Fibroblast of gingiva (primary cell): ENCODE measurements at regions not wholly inside any gene's neighbourhood (a gene's known extent, or its start where the extent isn't known, plus 50 kb on each side); places are given as distances from the start of the nearest gene placed in this dataset.

ENCODE experiments used
- DNase-seq: peaks from one replicate; pipeline ENCODE4 v3.0.0-alpha.2; 2011; ENCODE audit warnings: low read depth

DNA sequence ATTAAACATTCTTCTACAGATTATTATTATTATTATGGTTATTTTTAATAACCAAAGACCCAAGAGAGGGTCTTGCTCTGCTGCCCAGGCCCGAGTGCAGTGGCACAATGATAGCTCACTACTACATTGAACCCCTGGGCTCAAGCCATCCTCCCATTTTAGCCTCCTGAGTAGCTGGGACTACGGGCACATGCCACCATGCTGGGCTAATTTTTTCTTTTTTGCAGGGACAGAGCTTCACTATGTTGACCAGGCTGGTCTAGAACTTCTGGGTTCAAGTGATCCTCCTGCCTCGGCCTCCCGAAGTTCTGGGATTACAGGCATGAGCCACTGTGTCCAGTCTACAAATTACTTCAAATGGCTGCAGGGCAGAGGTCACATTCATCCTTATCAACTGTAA is 179.8 kb downstream of the KCNRG start:
- DNase-seq: no peak

DNA sequence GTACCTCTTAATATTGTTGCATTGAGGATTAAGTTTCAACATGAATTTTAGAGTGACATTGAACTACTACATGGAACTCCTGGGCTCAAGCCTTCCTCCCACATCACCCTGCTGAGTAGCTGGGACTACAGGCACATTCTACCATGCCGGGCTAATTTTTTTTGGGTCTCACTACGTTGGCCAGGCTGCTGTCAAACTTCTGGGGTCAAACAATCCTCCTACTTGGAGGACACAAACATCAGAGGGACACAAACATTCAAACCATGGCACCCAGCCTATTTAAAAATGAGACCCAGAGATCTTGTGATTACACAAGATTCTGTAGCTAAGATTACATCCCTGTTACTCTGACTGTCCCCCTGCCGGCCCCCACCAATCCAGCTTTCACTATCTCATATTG is 180.9 kb downstream of the KCNRG start:
- peak; percentile 11 for DNase-seq

DNA sequence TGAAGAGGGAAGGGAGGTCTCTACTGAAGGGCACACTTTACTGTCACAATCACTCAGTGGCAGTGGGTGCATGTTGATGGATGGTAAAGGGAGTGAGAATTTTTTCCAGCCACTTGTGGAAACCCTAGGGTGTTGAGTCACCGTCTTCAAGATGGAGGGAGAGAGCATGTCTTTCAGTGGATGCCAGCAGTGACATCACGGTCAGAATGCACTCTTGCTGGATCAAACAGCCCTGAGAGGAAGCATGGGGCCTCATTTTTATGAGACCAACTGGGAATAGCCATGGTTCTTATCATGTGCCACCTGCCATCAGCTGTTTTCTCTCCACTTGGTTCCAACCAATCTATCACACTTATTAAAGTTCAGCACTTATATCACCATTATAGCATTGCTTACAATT is 182.5 kb downstream of the KCNRG start:
- no peak for DNase-seq

DNA sequence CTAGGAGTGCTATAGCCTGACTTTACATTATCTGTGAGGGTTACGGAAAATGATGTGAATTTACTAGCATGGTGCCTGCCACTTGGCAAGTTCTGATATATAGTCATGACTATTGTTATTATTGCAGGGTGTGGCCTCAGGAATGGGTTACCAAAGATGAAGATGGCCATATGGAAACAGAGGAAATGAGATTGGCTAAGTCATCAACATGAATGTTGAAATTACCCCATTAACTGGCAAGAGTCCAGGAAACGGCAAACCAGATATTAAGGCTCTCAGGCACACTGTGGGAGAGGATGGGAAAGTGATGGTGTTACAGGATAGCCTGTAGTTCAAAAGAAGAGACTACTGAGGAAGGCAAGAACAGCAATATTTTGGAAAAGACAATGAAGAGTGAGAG is 183.3 kb downstream of the KCNRG start:
- DNase-seq: peak; percentile 70

DNA sequence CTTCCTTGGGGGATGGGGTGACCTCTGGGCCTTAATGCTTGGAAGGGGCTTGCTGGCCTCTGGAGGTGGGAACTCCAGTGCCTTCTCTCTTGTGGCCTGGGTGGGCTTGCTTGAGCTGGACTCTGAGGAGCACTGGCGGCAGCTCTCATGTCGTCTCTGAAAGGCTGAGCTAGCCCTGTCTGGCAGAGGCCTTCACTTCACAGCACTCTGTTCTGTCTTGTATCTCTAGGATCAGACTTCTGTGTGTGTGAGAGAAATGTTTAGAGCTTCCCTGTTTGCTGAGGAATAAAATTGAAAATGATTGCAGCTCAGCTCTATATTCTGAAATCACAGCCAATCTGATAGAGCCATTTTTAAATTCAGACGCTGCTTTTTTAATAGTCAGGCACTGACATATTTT is 185.3 kb downstream of the KCNRG start:
- no peak for DNase-seq

GRCh38 chr13:50200988-50201387 is 185.7 kb downstream of the KCNRG start:
- DNase-seq: no peak

GRCh38 chr13:50202485-50202884 is 187.2 kb downstream of the KCNRG start:
- DNase-seq: no peak

- no peak for DNase-seq
These were observed 188.2 kb downstream of the KCNRG start for GRCh38 chr13:50203256-50203941.

DNA sequence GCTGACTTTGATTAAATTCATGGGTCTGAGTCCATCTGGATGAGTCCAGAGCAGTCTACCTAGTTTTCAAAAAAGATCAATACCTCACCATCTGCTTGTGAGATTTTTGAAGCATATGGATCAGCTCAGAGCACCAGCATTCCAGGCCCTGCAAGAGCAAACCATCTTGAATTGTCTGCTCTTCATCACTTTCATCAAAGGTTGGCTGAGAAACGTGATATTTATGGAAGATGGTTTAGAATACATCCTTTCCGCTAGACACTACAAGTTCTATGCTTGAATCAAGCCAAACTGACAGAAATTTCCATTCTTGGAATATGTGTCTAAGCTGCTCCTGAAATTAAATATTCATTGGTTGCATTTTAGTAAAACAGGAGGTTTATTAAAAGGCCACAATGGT is 190.3 kb downstream of the KCNRG start:
- DNase-seq: no peak

DNA sequence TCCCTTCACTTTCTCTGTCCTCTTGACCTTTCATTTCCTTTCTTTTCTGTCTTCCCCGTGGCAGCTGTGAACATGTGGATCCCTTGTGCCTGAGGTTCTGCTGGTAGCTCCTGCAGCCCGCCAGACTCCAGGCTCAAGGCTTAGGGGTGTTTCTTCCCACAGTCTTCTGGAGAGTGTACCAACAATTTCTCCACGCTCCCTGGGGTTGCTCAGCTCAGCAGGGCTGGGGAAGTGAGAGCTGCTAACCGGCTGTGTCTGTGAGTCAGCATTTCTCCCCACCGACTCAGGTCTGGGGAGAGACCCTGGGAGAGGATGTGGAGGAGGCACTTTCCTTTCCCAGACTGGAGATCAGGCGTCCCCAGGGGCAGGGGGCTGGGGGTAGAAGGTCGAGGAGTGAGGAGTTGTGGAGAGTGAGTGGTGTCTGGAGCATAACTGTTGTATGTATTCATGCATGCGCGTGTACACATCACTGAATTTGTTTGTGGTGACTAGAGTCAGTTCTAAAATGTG is 193.6 kb downstream of the KCNRG start:
- peak; percentile 77 for DNase-seq

DNA sequence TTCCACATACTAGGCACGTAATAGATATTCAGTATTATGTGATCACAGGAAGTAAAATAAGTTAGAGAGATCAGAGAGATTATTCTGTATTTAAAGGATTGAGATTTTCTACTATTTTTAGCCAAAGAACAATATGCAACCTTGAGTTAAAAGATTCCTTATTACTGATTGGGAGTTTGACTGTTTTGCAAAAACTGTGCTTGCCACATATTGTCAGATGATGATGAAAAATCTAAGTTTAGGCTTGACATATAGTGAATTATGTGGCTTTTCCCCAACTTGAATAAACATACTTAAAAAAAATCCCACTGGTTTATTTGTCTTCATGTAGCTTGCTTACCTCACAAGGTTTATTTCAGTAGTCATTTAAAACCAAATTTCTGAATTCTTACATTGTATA is 194.4 kb downstream of the KCNRG start:
- peak; percentile 32 for DNase-seq

DNA sequence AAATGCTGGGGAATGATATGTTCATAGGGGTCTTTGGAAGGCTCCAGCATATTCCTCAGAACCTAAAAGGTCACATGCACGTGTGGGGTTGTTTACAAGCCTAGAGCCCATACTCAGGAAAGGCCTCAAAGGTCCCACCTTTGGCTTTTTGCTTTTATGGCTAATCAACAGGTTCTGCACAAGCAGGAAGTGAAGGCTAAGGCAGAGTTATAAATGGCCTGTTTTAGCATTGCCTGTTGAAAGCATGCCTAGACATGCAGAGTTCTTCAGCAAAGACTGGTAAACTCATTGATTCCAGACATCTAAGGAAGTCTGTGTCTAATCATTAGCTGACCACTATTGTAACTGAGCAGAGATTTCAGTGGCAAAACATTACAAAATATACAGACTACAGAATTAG is 198.3 kb downstream of the KCNRG start:
- DNase-seq: no peak

DNA sequence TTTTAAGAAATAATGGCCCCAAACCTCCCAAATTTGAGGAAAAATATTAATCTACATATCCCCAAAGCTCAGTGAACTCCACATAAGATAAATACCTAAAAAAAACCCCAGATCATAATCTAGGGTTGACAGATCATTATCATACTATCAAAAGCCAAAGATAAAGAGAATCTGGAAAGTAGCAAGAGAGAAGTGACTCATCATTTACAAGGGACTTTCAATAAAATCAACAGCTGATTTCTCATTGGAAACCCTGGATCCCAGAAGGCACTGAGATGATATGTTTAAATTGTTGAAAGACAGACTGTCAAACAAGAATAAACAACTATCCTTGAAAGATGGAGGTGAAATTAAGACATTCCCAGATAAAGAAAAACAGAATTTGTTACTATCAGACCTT is 199.3 kb downstream of the KCNRG start:
- DNase-seq: no peak

GRCh38 chr13:50215399-50215798 is 200.2 kb downstream of the KCNRG start:
- no peak for DNase-seq

DNA sequence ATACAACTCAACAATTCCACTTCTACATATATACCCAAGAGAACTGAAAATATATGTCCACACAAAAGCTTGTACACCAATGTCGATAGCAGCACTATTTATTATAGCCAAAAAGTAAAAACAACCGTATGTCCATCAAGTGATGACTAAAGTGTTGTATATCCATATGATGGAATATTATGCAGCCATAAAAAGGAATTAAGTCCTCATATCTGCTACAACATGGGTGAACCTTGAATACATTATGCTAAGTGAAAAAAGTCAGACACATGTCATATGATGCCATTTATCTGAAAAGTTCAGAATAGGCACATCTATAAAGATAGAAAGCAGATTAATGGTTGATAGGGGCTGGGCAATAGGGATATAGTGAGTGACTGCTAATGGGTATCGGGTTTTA is 204.5 kb downstream of the KCNRG start:
- no peak for DNase-seq

GRCh38 chr13:50220938-50221337 is 205.7 kb downstream of the KCNRG start:
- no peak for DNase-seq

- peak; percentile 84 for DNase-seq
These were observed 207.5 kb downstream of the KCNRG start for GRCh38 chr13:50222569-50223332.

GRCh38 chr13:50224534-50224933 is 209.3 kb downstream of the KCNRG start:
- DNase-seq: peak; percentile 58

DNA sequence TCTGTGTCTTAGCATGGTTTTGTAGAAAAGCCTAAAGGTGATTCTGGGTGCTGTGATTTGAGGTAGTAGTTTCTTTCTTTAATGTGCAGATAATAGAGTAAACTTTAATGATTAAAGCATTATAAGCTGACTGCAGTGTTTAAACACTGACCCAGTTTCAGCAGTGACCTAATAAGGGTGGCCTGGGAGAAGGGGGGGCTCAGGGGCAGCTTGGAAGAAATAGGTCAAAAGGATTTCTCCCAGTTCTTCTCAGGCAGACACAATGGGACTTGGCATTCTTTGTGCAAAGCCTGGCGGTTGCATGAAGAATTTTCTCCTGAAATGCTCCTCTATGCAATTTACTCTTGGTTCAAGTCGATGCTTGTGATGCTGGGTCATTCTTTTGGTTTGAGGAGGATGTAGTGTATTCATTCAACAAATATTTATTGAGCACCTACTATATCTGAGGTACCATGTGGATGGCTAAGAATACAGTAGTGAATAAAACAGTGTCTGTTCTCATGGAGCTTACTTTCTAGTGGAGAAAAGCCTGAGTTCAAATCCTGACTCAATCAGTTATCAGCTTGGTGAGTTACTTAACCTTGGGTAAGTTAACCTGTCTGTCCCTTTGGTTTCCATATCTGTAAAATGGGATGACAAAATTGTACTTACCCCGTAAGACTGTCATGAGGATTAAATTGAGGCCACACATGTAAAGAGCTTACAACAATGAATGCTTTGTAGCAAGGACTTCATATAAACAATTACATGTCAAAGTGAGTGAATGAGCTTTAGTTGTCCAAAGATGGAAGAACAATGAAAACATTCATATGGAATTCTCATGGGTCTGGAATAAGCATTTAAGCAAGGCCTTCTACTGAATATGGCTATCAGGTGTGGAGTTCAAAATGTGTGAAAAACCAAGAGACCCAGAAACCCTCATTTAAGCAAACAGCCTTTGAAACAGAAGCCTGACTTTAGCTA is 210.2 kb downstream of the KCNRG start:
- no peak for DNase-seq

DNA sequence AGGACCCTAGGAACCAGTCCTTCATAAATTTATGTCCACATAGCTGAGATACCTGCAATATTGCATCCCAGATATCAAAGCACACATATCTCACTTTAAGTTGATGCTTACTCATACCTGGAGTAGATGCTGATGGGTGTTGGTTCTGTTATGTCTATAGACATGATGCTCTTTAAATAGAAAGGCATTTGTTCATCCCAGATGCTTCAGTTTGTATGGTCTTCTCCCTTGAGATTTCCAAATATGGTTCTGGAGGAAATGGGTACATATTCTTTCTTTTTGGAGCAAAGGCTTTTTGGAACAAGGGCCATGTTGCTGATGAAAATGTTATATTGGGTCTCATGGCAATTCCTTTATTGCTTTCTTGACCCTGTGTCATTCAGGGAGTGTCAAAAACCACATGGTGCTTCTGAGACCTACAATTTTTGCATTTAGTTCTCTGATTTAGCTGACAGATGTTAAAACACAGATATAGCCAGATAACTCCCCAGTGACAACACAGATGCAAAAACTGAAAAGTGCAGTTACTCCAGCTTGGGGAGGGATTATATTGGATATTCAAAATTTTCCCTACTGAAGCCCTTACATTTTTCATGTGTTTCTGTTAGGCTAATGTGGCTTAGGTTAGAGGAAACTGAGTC is 211.4 kb downstream of the KCNRG start:
- DNase-seq: no peak

GRCh38 chr13:50227361-50227760 is 212.1 kb downstream of the KCNRG start:
- DNase-seq: no peak

GRCh38 chr13:50228527-50228926 is 213.3 kb downstream of the KCNRG start:
- no peak for DNase-seq
